ENCODE measurements at regions not wholly inside any gene's neighbourhood (a gene's known extent, or its start where the extent isn't known, plus 50 kb on each side); places are given as distances from the start of the nearest gene placed in this dataset.

DNA sequence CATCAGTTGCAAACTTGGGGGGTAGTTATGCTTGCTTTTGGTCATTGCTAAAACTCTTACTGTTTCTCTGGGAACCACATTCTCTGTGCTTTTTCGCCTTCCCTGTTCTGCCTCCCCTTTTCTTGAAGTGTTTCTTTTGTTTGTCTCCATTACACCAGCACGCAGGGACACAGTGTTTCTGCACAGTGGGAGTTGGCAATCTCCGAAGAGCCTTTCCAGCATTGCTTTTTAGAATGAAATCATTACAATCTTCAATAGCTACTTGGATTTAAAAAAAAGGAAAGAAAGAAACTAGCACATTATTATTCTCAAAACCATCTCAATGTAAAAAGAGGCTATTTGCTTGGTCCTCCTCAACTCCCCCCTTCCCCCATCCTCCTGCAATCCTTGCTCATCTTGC lies 536.7 kb upstream of the MMS22L start:
- no peak for TF ChIP-seq POLR2AphosphoS5 (IDR thresholded peaks at IDR 0.05; ENCODE audit: low read depth, low read length)
- TF ChIP-seq SAP30 (IDR thresholded peaks at IDR 0.05; ENCODE audit: insufficient read depth, insufficient replicate concordance, low read length), result no peak
- H4K8ac ChIP-seq (ENCODE audit: extremely low read depth, insufficient read depth, low read length), result no peak overlapping the region
- no peak overlapping the region for H2AK5ac ChIP-seq (ENCODE audit: low read depth, low read length)
- no peaks in the 10 kb centered on the region for H3K27me3 ChIP-seq (replicated peaks in 1 of 4; ENCODE audit: control insufficient read depth in 3 of 4, extremely low read depth in 1 of 4, insufficient read depth in 3 of 4, low read length in 3 of 4)
- H3K79me1 ChIP-seq (ENCODE audit: low read depth, low read length), result no peaks in the 10 kb centered on the region
- H3K9me3 ChIP-seq (ENCODE audit: insufficient read depth in 2 of 2, low read depth in 1 of 2, low read length in 1 of 2), result no peaks in the 10 kb centered on the region
- no peak overlapping the region for H2BK15ac ChIP-seq (ENCODE audit: low read length)
- H3K23ac ChIP-seq (ENCODE audit: insufficient read length), result no peak overlapping the region
- H3K9ac ChIP-seq (replicated peaks in 1 of 4; ENCODE audit: extremely low read depth in 1 of 4, low read depth in 3 of 4, low read length in 3 of 4), result no peak overlapping the region
- H3K14ac ChIP-seq (ENCODE audit: insufficient read length), result no peak overlapping the region
- no peaks in the 10 kb centered on the region for H3K79me2 ChIP-seq (ENCODE audit: control insufficient read depth in 1 of 2, insufficient read depth in 2 of 2, low read length in 2 of 2)
- POLR2A ChIA-PET (ENCODE audit: partially characterized antibody), result no interaction called here
- H2BK20ac ChIP-seq (ENCODE audit: low read length), result no peak overlapping the region
- H2AFZ ChIP-seq (ENCODE audit: low read length), result peak overlapping the region; percentile 27; the same call in 1 of the 2 replicates
- FAIRE-seq, result no peak
- H3K4ac ChIP-seq (replicated peaks; ENCODE audit: insufficient read length, low read depth, low read length), result no peak overlapping the region
- 51% methylated on average over 3 of the region's 3 CpGs; no CpG with 5 or more reads in 1 of the 2 experiments for WGBS, 2 experiments (ENCODE audit: extremely low coverage in 1 of 2, insufficient coverage in 1 of 2, insufficient read length in 1 of 2, insufficient replicate concordance in 2 of 2, low coverage in 1 of 2, low lambda C conversion rate in 2 of 2, missing lambda C conversion rate in 1 of 2)
- H2BK5ac ChIP-seq (ENCODE audit: low read depth, low read length), result no peak overlapping the region
- H3K36me3 ChIP-seq (ENCODE audit: control insufficient read depth in 2 of 4, insufficient read depth in 4 of 4, low read length in 3 of 4), result no peaks in the 10 kb centered on the region
- H4K5ac ChIP-seq (ENCODE audit: insufficient read length, low read depth, low read length), result no peak overlapping the region
- peak overlapping the region in 1 of 2 experiments; percentile 40; a peak in 1 of 4 replicates for H3K4me2 ChIP-seq (ENCODE audit: insufficient read depth in 1 of 2, low read depth in 2 of 2, low read length in 2 of 2)
- no peak overlapping the region for H3K4me3 ChIP-seq (ENCODE audit: extremely low read depth in 1 of 4, insufficient read depth in 2 of 4, low read depth in 3 of 4, low read length in 4 of 4)
- no peak overlapping the region for H3K56ac ChIP-seq (replicated peaks; ENCODE audit: insufficient read length, low read depth, low read length)
- CTCF ChIA-PET (ENCODE audit: partially characterized antibody), result no interaction called here
- no peak overlapping the region for H2BK120ac ChIP-seq (replicated peaks; ENCODE audit: low read depth, low read length)
- H3K23me2 ChIP-seq (ENCODE audit: low read depth, low read length), result no peaks in the 10 kb centered on the region
- H3K18ac ChIP-seq (ENCODE audit: extremely low read depth, low read length), result no peak overlapping the region
- no peak overlapping the region for H4K91ac ChIP-seq (replicated peaks; ENCODE audit: insufficient read length, low read length)
- peaks cover 2 to 16% (median 5%) of the 10 kb centered on the region in 4 experiments; a peak in 4 of 7 replicates for H3K4me1 ChIP-seq (replicated peaks in 1 of 4; ENCODE audit: control insufficient read depth in 3 of 4, insufficient read depth in 4 of 4, low read length in 3 of 4)
- H2BK12ac ChIP-seq (ENCODE audit: low read depth, low read length), result no peak overlapping the region
- H4K20me1 ChIP-seq (replicated peaks in 1 of 2; ENCODE audit: control insufficient read depth in 1 of 2, insufficient read depth in 2 of 2, low read length in 2 of 2), result no peaks in the 10 kb centered on the region
- H3K27ac ChIP-seq (ENCODE audit: low read depth, low read length), result no peak overlapping the region
- no peak for DNase-seq (ENCODE audit: low read depth in 1 of 2, low spot score in 2 of 2)
